PC-3 (cell line): ENCODE measurements at regions not wholly inside any gene's neighbourhood (a gene's known extent, or its start where the extent isn't known, plus 50 kb on each side); places are given as distances from the start of the nearest gene placed in this dataset.

ENCODE experiments used
- EZH2 ChIP-seq: fragments of 300-600 bp; sonication (generic); IDR thresholded peaks from one replicate; pipeline ENCODE4 v1.6.1; 2017; ENCODE audit warnings: antibody characterized with exemption, mild to moderate bottlenecking, low read length; ENCODE audit not compliant: unreplicated experiment
- TF ChIP-seq, protein P1 (sequence below): fragments of 300-600 bp; sonication (generic); conservative IDR thresholded peaks from 2 replicates; pipeline ENCODE4 v1.5.1; 2017; ENCODE audit warnings: antibody characterized with exemption, low read depth, mild to moderate bottlenecking, low read length

DNA sequence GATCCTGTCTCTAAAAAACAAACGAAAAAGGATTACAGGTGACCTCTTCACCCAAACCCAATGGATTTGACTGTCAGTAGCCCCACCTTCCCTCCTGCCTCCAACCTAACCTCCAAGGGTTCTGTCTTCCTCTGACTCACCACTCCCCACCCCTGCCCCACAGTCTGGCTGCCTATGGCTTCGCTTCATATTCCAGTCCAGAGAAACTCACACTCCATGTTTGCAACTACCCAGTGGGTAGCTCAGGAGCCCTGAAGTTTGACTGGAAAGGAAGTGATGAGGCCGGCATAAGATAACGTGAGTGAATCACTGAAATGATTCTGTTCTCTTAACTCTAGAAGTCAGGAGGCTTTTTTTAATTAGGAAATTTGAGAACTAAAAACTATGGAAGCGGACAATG is 303.9 kb downstream of the FOXO1 start:
- TF ChIP-seq, protein P1, sequence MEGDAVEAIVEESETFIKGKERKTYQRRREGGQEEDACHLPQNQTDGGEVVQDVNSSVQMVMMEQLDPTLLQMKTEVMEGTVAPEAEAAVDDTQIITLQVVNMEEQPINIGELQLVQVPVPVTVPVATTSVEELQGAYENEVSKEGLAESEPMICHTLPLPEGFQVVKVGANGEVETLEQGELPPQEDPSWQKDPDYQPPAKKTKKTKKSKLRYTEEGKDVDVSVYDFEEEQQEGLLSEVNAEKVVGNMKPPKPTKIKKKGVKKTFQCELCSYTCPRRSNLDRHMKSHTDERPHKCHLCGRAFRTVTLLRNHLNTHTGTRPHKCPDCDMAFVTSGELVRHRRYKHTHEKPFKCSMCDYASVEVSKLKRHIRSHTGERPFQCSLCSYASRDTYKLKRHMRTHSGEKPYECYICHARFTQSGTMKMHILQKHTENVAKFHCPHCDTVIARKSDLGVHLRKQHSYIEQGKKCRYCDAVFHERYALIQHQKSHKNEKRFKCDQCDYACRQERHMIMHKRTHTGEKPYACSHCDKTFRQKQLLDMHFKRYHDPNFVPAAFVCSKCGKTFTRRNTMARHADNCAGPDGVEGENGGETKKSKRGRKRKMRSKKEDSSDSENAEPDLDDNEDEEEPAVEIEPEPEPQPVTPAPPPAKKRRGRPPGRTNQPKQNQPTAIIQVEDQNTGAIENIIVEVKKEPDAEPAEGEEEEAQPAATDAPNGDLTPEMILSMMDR, result no peak
- TF ChIP-seq EZH2, result no peak
